Neural progenitor cell (in vitro differentiated cells): ENCODE measurements at regions not wholly inside any gene's neighbourhood (a gene's known extent, or its start where the extent isn't known, plus 50 kb on each side); places are given as distances from the start of the nearest gene placed in this dataset.

Source experiments
- DNase-seq: peaks from one replicate; pipeline ENCODE4 v3.0.0-alpha.2; 2016; ENCODE audit warnings: low spot score
- H2AFZ ChIP-seq: fragments of 200-600 bp; sonication (generic); replicated peaks from 2 replicates; pipeline ENCODE4 v1.6.1; 2016; ENCODE audit warnings: antibody characterized with exemption
- H3F3A ChIP-seq: fragments of 200-600 bp; sonication (generic); 2 replicates; pipeline ENCODE4 v1.6.1; 2016; ENCODE audit warnings: antibody characterized with exemption, low read depth
- H3K27ac ChIP-seq: fragments of 200-600 bp; sonication (generic); 2 replicates; pipeline ENCODE4 v1.5.1; 2016; ENCODE audit warnings: mild to moderate bottlenecking
- H3K27me3 ChIP-seq: fragments of 200-600 bp; sonication (generic); 2 replicates; pipeline ENCODE4 v1.6.1; 2016; ENCODE audit warnings: mild to moderate bottlenecking, moderate library complexity
- H3K36me3 ChIP-seq: fragments of 200-600 bp; sonication (generic); 2 replicates; pipeline ENCODE4 v1.5.1; 2016
- H3K4me1 ChIP-seq: fragments of 200-600 bp; sonication (generic); 2 replicates; pipeline ENCODE4 v1.6.1; 2016; ENCODE audit warnings: mixed run types
- H3K4me2 ChIP-seq: fragments of 200-600 bp; sonication (generic); 2 replicates; pipeline ENCODE4 v1.6.1; 2016
- H3K4me3 ChIP-seq: fragments of 200-600 bp; sonication (generic); 2 replicates; pipeline ENCODE4 v1.5.1; 2016
- H3K79me2 ChIP-seq: fragments of 200-600 bp; sonication (generic); 2 replicates; pipeline ENCODE4 v1.6.1; 2016; ENCODE audit warnings: low read depth
- H3K9ac ChIP-seq: fragments of 200-600 bp; sonication (generic); 2 replicates; pipeline ENCODE4 v1.6.1; 2016
- H3K9me3 ChIP-seq: fragments of 200-600 bp; sonication (generic); 2 replicates; pipeline ENCODE4 v1.5.1; 2016; ENCODE audit warnings: low read depth
- H4K20me1 ChIP-seq: fragments of 200-600 bp; sonication (generic); 2 replicates; pipeline ENCODE4 v1.6.1; 2016; ENCODE audit warnings: low read depth
- H3K27ac Mint-ChIP-seq: 3 replicates; pipeline ENCODE4 v1.8.0; 2021; ENCODE audit warnings: mixed read lengths
- H3K27me3 Mint-ChIP-seq: 2 replicates; pipeline ENCODE4 v1.8.0; 2022; ENCODE audit warnings: low read depth, mild to moderate bottlenecking, inconsistent platforms, moderate library complexity, mixed read lengths; ENCODE audit not compliant: insufficient read depth
- H3K36me3 Mint-ChIP-seq: 3 replicates; pipeline ENCODE4 v1.8.0; 2021; ENCODE audit warnings: mixed read lengths
- H3K4me1 Mint-ChIP-seq: 3 replicates; pipeline ENCODE4 v1.8.0; 2021; ENCODE audit warnings: mixed read lengths
- H3K4me3 Mint-ChIP-seq: 3 replicates; pipeline ENCODE4 v1.8.0; 2021; ENCODE audit warnings: mild to moderate bottlenecking, moderate library complexity, mixed read lengths
- H3K9me3 Mint-ChIP-seq: 3 replicates; pipeline ENCODE4 v1.8.0; 2020; ENCODE audit warnings: mixed read lengths
- EZH2 ChIP-seq: fragments of 200-600 bp; sonication (generic); IDR thresholded peaks from 2 replicates; pipeline ENCODE4 v1.6.1; 2017; ENCODE audit warnings: antibody characterized with exemption, mild to moderate bottlenecking, moderate library complexity
- EZH2phosphoT487 ChIP-seq: fragments of 200-600 bp; sonication (generic); IDR thresholded peaks from 2 replicates; pipeline ENCODE4 v1.6.1; 2017; ENCODE audit warnings: antibody characterized with exemption
- TF ChIP-seq, protein P1 (sequence below): fragments of 200-600 bp; sonication (generic); IDR thresholded peaks from 2 replicates; pipeline ENCODE4 v1.5.1; 2017; ENCODE audit warnings: antibody characterized with exemption, mild to moderate bottlenecking

GRCh38 chr1:48127735-48128685 is 94.5 kb upstream of the SLC5A9 start:
- Mint-ChIP-seq H3K27me3 (peaks cover 2% of the 10 kb centered on the region), H3K9me3 (no peaks in the 10 kb centered on the region), H3K4me1 (no peaks in the 10 kb centered on the region), H3K36me3 (no peaks in the 10 kb centered on the region), H3K4me3 (no peak overlapping the region), H3K27ac (no peak overlapping the region)
- peaks cover 25% of the 10 kb centered on the region for H3K27me3 ChIP-seq
- DNase-seq, result no peak
- no peaks in the 10 kb centered on the region for H3F3A ChIP-seq
- no peak overlapping the region for H3K9ac ChIP-seq
- no peak overlapping the region for H3K27ac ChIP-seq
- H3K79me2 ChIP-seq, result no peaks in the 10 kb centered on the region
- no peak overlapping the region for H3K4me2 ChIP-seq
- no peaks in the 10 kb centered on the region for H4K20me1 ChIP-seq
- no peak overlapping the region for H2AFZ ChIP-seq
- H3K4me3 ChIP-seq, result no peak overlapping the region
- TF ChIP-seq, protein P1, sequence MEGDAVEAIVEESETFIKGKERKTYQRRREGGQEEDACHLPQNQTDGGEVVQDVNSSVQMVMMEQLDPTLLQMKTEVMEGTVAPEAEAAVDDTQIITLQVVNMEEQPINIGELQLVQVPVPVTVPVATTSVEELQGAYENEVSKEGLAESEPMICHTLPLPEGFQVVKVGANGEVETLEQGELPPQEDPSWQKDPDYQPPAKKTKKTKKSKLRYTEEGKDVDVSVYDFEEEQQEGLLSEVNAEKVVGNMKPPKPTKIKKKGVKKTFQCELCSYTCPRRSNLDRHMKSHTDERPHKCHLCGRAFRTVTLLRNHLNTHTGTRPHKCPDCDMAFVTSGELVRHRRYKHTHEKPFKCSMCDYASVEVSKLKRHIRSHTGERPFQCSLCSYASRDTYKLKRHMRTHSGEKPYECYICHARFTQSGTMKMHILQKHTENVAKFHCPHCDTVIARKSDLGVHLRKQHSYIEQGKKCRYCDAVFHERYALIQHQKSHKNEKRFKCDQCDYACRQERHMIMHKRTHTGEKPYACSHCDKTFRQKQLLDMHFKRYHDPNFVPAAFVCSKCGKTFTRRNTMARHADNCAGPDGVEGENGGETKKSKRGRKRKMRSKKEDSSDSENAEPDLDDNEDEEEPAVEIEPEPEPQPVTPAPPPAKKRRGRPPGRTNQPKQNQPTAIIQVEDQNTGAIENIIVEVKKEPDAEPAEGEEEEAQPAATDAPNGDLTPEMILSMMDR, result no peak
- no peak for TF ChIP-seq EZH2phosphoT487
- TF ChIP-seq EZH2, result no peak
- H3K4me1 ChIP-seq, result no peaks in the 10 kb centered on the region
- no peaks in the 10 kb centered on the region for H3K36me3 ChIP-seq
- H3K9me3 ChIP-seq, result no peaks in the 10 kb centered on the region

- Histone ChIP-seq H3K9me3 (no peaks in the 10 kb centered on the region), H3K4me1 (no peaks in the 10 kb centered on the region), H3F3A (no peaks in the 10 kb centered on the region), H4K20me1 (no peaks in the 10 kb centered on the region), H3K27ac (no peak overlapping the region), H3K9ac (no peak overlapping the region), H3K36me3 (no peaks in the 10 kb centered on the region), H3K4me3 (no peak overlapping the region), H3K79me2 (no peaks in the 10 kb centered on the region), H3K4me2 (no peak overlapping the region), H3K27me3 (peaks cover 5% of the 10 kb centered on the region), H2AFZ (no peak overlapping the region)
- Mint-ChIP-seq H3K9me3 (no peaks in the 10 kb centered on the region), H3K36me3 (no peaks in the 10 kb centered on the region), H3K4me1 (no peaks in the 10 kb centered on the region), H3K27ac (no peak overlapping the region), H3K27me3 (peaks cover 2% of the 10 kb centered on the region), H3K4me3 (no peak overlapping the region)
- TF ChIP-seq EZH2phosphoT487 (no peak), EZH2 (no peak)
- TF ChIP-seq, protein P1, result no peak
- no peak for DNase-seq
Observed at GRCh38 chr1:48123647-48124046, 98.9 kb upstream of the SLC5A9 start.

- H3K27ac Mint-ChIP-seq, result no peak overlapping the region
- Histone ChIP-seq H3K27ac (no peak overlapping the region), H3K9me3 (no peaks in the 10 kb centered on the region), H3K27me3 (no peaks in the 10 kb centered on the region), H3K4me3 (no peak overlapping the region), H3F3A (no peaks in the 10 kb centered on the region), H3K4me1 (no peaks in the 10 kb centered on the region), H3K79me2 (no peaks in the 10 kb centered on the region), H3K36me3 (no peaks in the 10 kb centered on the region), H2AFZ (no peak overlapping the region), H4K20me1 (no peaks in the 10 kb centered on the region), H3K9ac (no peak overlapping the region), H3K4me2 (no peak overlapping the region)
- DNase-seq, result no peak
- H3K4me1 Mint-ChIP-seq, result no peaks in the 10 kb centered on the region
- no peaks in the 10 kb centered on the region for H3K27me3 Mint-ChIP-seq
- H3K36me3 Mint-ChIP-seq, result no peaks in the 10 kb centered on the region
- no peak overlapping the region for H3K4me3 Mint-ChIP-seq
- H3K9me3 Mint-ChIP-seq, result peaks cover 3% of the 10 kb centered on the region
- TF ChIP-seq, protein P1, result no peak
- TF ChIP-seq EZH2phosphoT487 (no peak), EZH2 (no peak)
Observed at GRCh38 chr1:48121955-48122354, 100.6 kb upstream of the SLC5A9 start.
